Hepatocyte (in vitro differentiated cells): ENCODE measurements at regions not wholly inside any gene's neighbourhood (a gene's known extent, or its start where the extent isn't known, plus 50 kb on each side); places are given as distances from the start of the nearest gene placed in this dataset.

Source experiments
- EZH2 ChIP-seq: fragments of 200-600 bp; sonication (generic); IDR thresholded peaks from 2 replicates; pipeline ENCODE4 v1.6.1; 2016; ENCODE audit warnings: antibody characterized with exemption, mild to moderate bottlenecking, borderline replicate concordance
- TF ChIP-seq, protein P1 (sequence below): fragments of 200-600 bp; sonication (generic); IDR thresholded peaks from 2 replicates; pipeline ENCODE4 v1.5.1; 2016; ENCODE audit warnings: antibody characterized with exemption, mild to moderate bottlenecking; ENCODE audit not compliant: poor library complexity

DNA sequence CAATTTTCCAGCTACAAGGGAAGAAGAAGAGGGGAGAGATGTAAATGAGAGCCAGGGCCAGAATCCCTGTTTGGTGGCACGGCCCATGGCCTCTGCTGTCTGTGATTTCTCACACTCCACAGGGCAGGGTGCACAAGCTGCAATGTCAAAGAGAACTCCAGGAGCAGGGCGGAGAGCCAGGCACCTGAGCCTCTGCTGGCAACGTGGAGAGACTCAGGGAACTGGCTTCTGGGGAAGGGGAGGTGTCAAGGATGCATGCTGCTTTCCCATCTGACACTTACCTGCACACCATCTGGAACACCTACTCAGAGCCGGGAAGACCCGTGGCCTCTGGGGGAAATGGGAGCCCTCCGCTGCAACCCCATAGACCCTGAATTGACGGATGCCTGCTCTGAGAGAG, 507.5 kb upstream of the NR2F2 start:
- TF ChIP-seq, protein P1, sequence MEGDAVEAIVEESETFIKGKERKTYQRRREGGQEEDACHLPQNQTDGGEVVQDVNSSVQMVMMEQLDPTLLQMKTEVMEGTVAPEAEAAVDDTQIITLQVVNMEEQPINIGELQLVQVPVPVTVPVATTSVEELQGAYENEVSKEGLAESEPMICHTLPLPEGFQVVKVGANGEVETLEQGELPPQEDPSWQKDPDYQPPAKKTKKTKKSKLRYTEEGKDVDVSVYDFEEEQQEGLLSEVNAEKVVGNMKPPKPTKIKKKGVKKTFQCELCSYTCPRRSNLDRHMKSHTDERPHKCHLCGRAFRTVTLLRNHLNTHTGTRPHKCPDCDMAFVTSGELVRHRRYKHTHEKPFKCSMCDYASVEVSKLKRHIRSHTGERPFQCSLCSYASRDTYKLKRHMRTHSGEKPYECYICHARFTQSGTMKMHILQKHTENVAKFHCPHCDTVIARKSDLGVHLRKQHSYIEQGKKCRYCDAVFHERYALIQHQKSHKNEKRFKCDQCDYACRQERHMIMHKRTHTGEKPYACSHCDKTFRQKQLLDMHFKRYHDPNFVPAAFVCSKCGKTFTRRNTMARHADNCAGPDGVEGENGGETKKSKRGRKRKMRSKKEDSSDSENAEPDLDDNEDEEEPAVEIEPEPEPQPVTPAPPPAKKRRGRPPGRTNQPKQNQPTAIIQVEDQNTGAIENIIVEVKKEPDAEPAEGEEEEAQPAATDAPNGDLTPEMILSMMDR: no peak
- no peak for TF ChIP-seq EZH2
